Cardiac fibroblast (primary cell): ENCODE measurements at regions not wholly inside any gene's neighbourhood (a gene's known extent, or its start where the extent isn't known, plus 50 kb on each side); places are given as distances from the start of the nearest gene placed in this dataset.

Experiments used
- DNase-seq, 2 donors: peaks; one replicate each; pipeline versions ENCODE4 v3.0.0 to v3.0.0-alpha.2; 2010; ENCODE audit warnings: low read depth in 2 of 2
- H3K4me3 ChIP-seq, 2 donors: replicated peaks in 1 of 2; 1 replicate in 1 of 2; 2 replicates in 1 of 2; pipeline ENCODE4 v1.5.1; 2011; ENCODE audit warnings: low read depth in 2 of 2, low read length in 2 of 2, mild to moderate bottlenecking in 2 of 2, moderate library complexity in 1 of 2
- TF ChIP-seq, protein P1 (sequence below): IDR thresholded peaks from one replicate; pipeline ENCODE4 v1.5.1; 2011; ENCODE audit warnings: low read depth, mild to moderate bottlenecking, low read length, inconsistent platforms

DNA sequence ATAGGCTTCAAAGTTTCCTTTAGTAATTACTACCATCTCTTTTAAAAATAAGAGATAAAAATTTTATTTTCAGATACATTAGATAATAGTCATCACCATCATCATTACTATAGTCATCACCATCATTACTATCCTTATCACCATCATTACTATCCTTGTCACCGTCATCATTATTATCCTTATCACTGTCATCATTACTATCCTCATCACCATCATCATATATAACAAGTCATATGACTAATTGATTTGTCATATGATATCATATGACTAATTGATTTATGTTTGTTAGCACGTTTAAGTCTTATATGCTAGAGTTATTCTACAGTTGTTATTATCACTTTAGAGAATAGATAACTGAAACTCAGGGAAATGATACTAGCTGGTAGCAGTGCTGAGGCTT is 382.1 kb upstream of the CDH18 start:
- TF ChIP-seq, protein P1, sequence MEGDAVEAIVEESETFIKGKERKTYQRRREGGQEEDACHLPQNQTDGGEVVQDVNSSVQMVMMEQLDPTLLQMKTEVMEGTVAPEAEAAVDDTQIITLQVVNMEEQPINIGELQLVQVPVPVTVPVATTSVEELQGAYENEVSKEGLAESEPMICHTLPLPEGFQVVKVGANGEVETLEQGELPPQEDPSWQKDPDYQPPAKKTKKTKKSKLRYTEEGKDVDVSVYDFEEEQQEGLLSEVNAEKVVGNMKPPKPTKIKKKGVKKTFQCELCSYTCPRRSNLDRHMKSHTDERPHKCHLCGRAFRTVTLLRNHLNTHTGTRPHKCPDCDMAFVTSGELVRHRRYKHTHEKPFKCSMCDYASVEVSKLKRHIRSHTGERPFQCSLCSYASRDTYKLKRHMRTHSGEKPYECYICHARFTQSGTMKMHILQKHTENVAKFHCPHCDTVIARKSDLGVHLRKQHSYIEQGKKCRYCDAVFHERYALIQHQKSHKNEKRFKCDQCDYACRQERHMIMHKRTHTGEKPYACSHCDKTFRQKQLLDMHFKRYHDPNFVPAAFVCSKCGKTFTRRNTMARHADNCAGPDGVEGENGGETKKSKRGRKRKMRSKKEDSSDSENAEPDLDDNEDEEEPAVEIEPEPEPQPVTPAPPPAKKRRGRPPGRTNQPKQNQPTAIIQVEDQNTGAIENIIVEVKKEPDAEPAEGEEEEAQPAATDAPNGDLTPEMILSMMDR = no peak
- DNase-seq = no peak

DNA sequence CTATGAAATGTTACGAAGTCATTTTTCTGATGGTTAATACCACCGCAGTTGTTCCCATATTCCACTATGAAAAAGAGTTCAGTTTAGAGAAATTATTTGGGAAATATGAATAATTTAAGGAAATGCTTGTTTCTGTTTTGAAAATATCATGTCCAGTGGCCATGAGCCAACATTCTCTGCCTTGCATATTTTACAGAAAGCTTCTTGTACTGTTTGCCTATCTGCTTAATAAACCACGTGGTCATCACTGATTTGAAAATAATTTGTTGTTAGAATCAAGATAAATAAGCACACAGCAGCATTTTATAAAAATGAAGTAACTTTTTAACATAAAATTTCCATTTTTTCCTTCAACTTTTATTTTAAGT is 381.5 kb upstream of the CDH18 start:
- DNase-seq = no peak
- H3K4me3 ChIP-seq = no peak overlapping the region
- TF ChIP-seq, protein P1 = no peak

More for the DNA sequence above, 382.1 kb upstream of the CDH18 start:
- no peak overlapping the region for H3K4me3 ChIP-seq

DNA sequence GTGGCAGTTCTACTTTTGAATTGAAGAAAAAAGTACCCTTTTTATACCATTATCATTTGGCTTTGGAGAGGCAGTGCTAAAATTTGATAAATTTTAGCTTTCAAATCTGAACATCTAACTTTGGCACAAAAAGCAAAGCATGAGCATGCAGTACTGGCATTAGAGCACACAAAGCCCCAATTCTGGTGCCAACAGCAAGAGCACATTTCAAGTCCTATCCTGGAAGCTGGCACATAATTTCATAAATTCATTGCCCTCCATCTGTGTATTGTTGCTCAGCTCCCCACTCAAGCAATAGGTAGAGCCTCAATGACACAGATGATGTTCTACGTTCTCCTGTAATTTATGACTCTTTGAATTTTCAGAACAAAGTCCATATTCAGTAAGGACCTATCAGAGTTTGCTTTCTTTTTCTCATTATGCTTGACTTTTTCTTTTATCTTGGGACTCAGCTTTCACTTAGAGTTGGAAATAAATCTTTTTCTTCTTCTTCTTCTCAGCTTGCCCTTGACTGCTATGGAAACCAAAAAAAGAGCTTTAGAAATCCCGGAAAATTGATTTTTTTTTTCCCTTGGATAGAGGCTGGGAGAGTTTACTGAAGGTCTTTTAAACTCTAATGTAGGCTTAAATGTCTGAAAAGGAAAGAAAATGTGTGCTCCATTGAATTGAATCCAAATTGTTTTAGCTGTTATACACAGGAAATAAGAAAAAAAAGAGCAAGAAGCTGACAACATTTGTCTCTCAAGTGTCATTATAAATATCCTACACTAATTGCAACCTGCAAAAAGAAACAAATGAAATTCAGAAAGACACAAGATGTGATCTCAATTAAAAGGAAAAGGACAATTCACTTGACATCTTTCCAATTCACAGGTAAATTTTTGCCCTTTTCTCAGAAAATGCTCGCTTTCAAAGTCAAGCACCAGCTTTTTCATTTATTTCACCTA is 380.8 kb upstream of the CDH18 start:
- no peak for DNase-seq
- TF ChIP-seq, protein P1 = no peak
- H3K4me3 ChIP-seq = no peak overlapping the region

DNA sequence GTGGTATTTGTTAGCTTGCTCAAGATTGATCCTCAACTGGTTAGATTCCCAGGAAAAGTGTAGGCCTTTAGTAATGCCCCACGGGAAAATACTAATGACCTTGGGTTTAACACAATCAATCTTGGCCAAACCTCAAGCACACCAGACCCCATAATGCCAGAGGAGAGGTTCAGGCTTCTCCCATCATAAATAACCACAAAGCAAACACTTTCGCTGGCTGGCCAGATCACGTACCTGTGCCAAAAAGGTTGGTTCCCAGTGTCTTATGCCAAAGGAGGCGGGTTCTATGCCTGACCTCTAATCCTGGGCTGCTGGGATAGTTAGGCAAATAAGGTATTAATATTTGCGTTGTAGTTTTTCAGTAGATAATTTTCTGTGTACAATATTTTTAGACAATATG is 379.2 kb upstream of the CDH18 start:
- H3K4me3 ChIP-seq = no peak overlapping the region
- no peak for DNase-seq

DNA sequence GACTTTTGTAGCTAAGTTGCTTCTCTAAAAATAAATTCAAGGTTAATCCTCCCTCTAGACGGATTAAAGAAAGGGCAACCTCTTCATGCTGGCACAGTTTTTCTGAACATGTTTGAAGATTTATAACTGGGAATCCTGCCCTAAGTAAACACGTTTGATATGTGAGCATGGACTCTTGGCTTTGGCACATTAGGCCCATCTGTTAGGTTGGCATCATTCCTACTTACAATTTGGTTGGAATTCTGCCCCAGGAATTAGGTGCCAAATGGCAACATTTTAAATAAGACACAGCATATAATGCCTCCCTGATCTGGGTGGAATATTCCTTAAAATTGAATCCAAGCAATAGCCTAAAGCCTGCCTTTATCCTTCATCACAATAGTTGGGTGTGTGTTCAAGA is 372.3 kb upstream of the CDH18 start:
- TF ChIP-seq, protein P1 = no peak
- DNase-seq = no peak
- no peak overlapping the region for H3K4me3 ChIP-seq

More for the DNA sequence above, 379.2 kb upstream of the CDH18 start:
- TF ChIP-seq, protein P1 = no peak

DNA sequence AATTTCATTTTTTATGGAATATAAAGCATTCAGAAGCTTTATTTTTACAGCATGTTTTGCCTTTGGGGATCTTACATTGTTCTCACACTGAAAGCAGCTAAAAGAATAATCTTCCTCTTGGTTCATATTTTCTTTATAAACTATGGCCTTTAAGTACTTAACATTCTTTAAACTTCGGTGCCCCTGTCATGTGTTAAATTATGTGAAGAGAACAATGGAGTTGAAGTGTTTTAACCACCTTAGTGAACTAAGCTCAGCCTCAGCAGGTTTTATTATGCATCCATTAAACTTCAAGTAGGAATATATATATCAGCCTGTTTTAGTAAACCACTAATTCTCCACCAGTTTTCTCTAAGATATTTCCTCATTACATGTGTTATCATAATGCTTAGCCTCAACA is 371.4 kb upstream of the CDH18 start:
- no peak for DNase-seq
- H3K4me3 ChIP-seq = no peak overlapping the region
- TF ChIP-seq, protein P1 = no peak
